GM21528 (cell line): ENCODE measurements at regions not wholly inside any gene's neighbourhood (a gene's known extent, or its start where the extent isn't known, plus 50 kb on each side); places are given as distances from the start of the nearest gene placed in this dataset.

Experiments
- ATAC-seq: cut with Tn5 transposase; IDR thresholded peaks from one replicate; pipeline ENCODE4 v1.9.1; 2021; ENCODE audit warnings: mild to moderate bottlenecking, moderate library complexity; ENCODE audit not compliant: unreplicated experiment, low FRiP score

- no peak for ATAC-seq
Observed at GRCh38 chr11:121706884-121707420, 254.2 kb upstream of the SORL1-AS1 start.

GRCh38 chr11:121703201-121703600 lies 250.4 kb upstream of the SORL1-AS1 start:
- ATAC-seq = no peak

- no peak for ATAC-seq
Observed at GRCh38 chr11:121700968-121701367, 248.2 kb upstream of the SORL1-AS1 start.

GRCh38 chr11:121699801-121700200 lies 247.0 kb upstream of the SORL1-AS1 start:
- no peak for ATAC-seq

- ATAC-seq = no peak
Observed at GRCh38 chr11:121696931-121697670, 244.3 kb upstream of the SORL1-AS1 start.

GRCh38 chr11:121696177-121696871 lies 243.6 kb upstream of the SORL1-AS1 start:
- no peak for ATAC-seq

GRCh38 chr11:121692236-121692635 lies 239.5 kb upstream of the SORL1-AS1 start:
- no peak for ATAC-seq

GRCh38 chr11:121688860-121689614 lies 236.3 kb upstream of the SORL1-AS1 start:
- no peak for ATAC-seq

GRCh38 chr11:121688055-121688491 lies 235.3 kb upstream of the SORL1-AS1 start:
- ATAC-seq = no peak

GRCh38 chr11:121683791-121684190 lies 231.0 kb upstream of the SORL1-AS1 start:
- ATAC-seq = no peak
